A673 (cell line): ENCODE measurements at regions not wholly inside any gene's neighbourhood (a gene's known extent, or its start where the extent isn't known, plus 50 kb on each side); places are given as distances from the start of the nearest gene placed in this dataset.

ENCODE experiments used
- EZH2 ChIP-seq: fragments of 200-600 bp; sonication (generic); IDR thresholded peaks from 2 replicates; pipeline ENCODE4 v1.6.1; 2017; ENCODE audit warnings: borderline replicate concordance, low read depth, mild to moderate bottlenecking, mixed read lengths, antibody characterized with exemption, low read length; ENCODE audit not compliant: poor library complexity, severe bottlenecking
- TF ChIP-seq, protein P1 (sequence below): fragments of 300-800, 200-600 bp; sonication (generic); conservative IDR thresholded peaks from 2 replicates; pipeline ENCODE4 v1.5.1; 2017; ENCODE audit warnings: low read depth, mild to moderate bottlenecking, antibody characterized with exemption, low read length, moderate library complexity, mixed read lengths

DNA sequence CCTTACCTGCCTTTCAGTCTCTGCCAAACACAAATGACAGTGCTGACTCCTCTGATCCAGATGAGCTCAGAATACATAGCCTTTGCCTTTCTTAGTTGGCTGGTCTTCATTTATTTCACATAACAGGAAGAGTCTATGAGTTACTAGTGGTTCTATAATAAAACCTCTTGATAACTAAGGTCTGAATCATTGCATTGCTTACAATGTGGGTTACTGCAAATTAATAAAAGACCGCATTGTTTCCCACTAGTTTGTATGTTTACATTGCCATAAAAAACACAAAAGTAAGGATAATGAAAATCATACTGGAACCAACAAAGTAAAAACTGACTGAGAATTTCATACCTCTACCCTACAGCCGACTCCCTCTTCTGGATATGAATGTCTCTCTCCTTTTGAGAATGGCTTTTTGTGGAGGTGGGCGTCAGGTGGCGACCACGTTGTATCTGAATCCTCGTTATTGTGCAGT lies 62.0 kb upstream of the AKR1E2 start:
- TF ChIP-seq, protein P1, sequence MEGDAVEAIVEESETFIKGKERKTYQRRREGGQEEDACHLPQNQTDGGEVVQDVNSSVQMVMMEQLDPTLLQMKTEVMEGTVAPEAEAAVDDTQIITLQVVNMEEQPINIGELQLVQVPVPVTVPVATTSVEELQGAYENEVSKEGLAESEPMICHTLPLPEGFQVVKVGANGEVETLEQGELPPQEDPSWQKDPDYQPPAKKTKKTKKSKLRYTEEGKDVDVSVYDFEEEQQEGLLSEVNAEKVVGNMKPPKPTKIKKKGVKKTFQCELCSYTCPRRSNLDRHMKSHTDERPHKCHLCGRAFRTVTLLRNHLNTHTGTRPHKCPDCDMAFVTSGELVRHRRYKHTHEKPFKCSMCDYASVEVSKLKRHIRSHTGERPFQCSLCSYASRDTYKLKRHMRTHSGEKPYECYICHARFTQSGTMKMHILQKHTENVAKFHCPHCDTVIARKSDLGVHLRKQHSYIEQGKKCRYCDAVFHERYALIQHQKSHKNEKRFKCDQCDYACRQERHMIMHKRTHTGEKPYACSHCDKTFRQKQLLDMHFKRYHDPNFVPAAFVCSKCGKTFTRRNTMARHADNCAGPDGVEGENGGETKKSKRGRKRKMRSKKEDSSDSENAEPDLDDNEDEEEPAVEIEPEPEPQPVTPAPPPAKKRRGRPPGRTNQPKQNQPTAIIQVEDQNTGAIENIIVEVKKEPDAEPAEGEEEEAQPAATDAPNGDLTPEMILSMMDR = no peak; the same call in 1 of the 2 replicates
- no peak for TF ChIP-seq EZH2
